ENCODE measurements at regions not wholly inside any gene's neighbourhood (a gene's known extent, or its start where the extent isn't known, plus 50 kb on each side); places are given as distances from the start of the nearest gene placed in this dataset.

- no peak for TF ChIP-seq CTCF (IDR thresholded peaks at IDR 0.05; ENCODE audit: insufficient read depth, low read length, missing control alignments)
- no peak for DNase-seq (ENCODE audit: low read depth, low spot score)
- H3K4me3 ChIP-seq (ENCODE audit: low read depth, low read length) = no peak overlapping the region
- ChIA-PET POLR2A (no interaction called here), CTCF (no interaction called here)
Observed at GRCh38 chr2:34892256-34892655, 1293.2 kb upstream of the FAM98A start.

GRCh38 chr2:34875091-34875745 lies 1276.1 kb upstream of the FAM98A start:
- TF ChIP-seq CTCF (IDR thresholded peaks at IDR 0.05; ENCODE audit: insufficient read depth, low read length, missing control alignments) = no peak
- CTCF ChIA-PET = no interaction called here
- no peak for DNase-seq (ENCODE audit: low read depth, low spot score)
- no peak overlapping the region for H3K4me3 ChIP-seq (ENCODE audit: low read depth, low read length)
- POLR2A ChIA-PET = no interaction called here

GRCh38 chr2:34853646-34854045 lies 1254.5 kb upstream of the FAM98A start:
- ChIA-PET POLR2A (no interaction called here), CTCF (no interaction called here)
- TF ChIP-seq CTCF (IDR thresholded peaks at IDR 0.05; ENCODE audit: insufficient read depth, low read length, missing control alignments) = no peak
- H3K4me3 ChIP-seq (ENCODE audit: low read depth, low read length) = no peak overlapping the region
- DNase-seq (ENCODE audit: low read depth, low spot score) = no peak

- no peak for TF ChIP-seq CTCF (IDR thresholded peaks at IDR 0.05; ENCODE audit: insufficient read depth, low read length, missing control alignments)
- ChIA-PET POLR2A (no interaction called here), CTCF (no interaction called here)
- no peak for DNase-seq (ENCODE audit: low read depth, low spot score)
- no peak overlapping the region for H3K4me3 ChIP-seq (ENCODE audit: low read depth, low read length)
Observed at GRCh38 chr2:34851804-34852203, 1252.7 kb upstream of the FAM98A start.

GRCh38 chr2:34849827-34850226 lies 1250.7 kb upstream of the FAM98A start:
- CTCF ChIA-PET = no interaction called here
- POLR2A ChIA-PET = no interaction called here
- H3K4me3 ChIP-seq (ENCODE audit: low read depth, low read length) = no peak overlapping the region
- no peak for TF ChIP-seq CTCF (IDR thresholded peaks at IDR 0.05; ENCODE audit: insufficient read depth, low read length, missing control alignments)
- no peak for DNase-seq (ENCODE audit: low read depth, low spot score)

- no peak overlapping the region for H3K4me3 ChIP-seq (ENCODE audit: low read depth, low read length)
- TF ChIP-seq CTCF (IDR thresholded peaks at IDR 0.05; ENCODE audit: insufficient read depth, low read length, missing control alignments) = no peak
- no peak for DNase-seq (ENCODE audit: low read depth, low spot score)
- POLR2A ChIA-PET = no interaction called here
- CTCF ChIA-PET = no interaction called here
Observed at GRCh38 chr2:34848691-34849090, 1249.6 kb upstream of the FAM98A start.

Measured in AG04449 (cell line).